Brain microvascular endothelial cell (primary cell): ENCODE measurements at regions not wholly inside any gene's neighbourhood (a gene's known extent, or its start where the extent isn't known, plus 50 kb on each side); places are given as distances from the start of the nearest gene placed in this dataset.

Experiments
- DNase-seq: peaks from one replicate; pipeline ENCODE4 v3.0.0-alpha.2; 2020
- H3K27ac ChIP-seq: fragments of 250-450 bp; sonication (Bioruptor Pico); 2 replicates; pipeline ENCODE4 v1.5.1; 2020; ENCODE audit warnings: mild to moderate bottlenecking, moderate library complexity
- H3K27me3 ChIP-seq: fragments of 250-450 bp; sonication (Bioruptor Pico); replicated peaks from 2 replicates; pipeline ENCODE4 v1.5.1; 2020; ENCODE audit warnings: mild to moderate bottlenecking
- H3K36me3 ChIP-seq: fragments of 250-450 bp; sonication (Bioruptor Pico); replicated peaks from 2 replicates; pipeline ENCODE4 v1.5.1; 2020; ENCODE audit warnings: mild to moderate bottlenecking
- H3K4me3 ChIP-seq: 2 replicates; pipeline ENCODE4 v1.5.1; 2011; ENCODE audit warnings: low read depth, mild to moderate bottlenecking, control low read depth, low read length, moderate library complexity
- CTCF ChIP-seq: IDR thresholded peaks from 2 replicates; pipeline ENCODE4 v1.5.1; 2011; ENCODE audit warnings: low read depth, mild to moderate bottlenecking, moderate library complexity, low read length, control low read depth, inconsistent platforms; ENCODE audit errors: missing control alignments
- in situ Hi-C: cut with HindIII; loops from 2 replicates; pipeline ENCODE4 v1.10.0; 2017; ENCODE audit warnings: low sequenced_read_pairs, low pct_ligation_motif_present

- in situ Hi-C loops: no loop called here
- DNase-seq: no peak
- H3K27ac ChIP-seq: no peak overlapping the region
- H3K36me3 ChIP-seq: no peaks in the 10 kb centered on the region
- H3K27me3 ChIP-seq: no peaks in the 10 kb centered on the region
- no peak for TF ChIP-seq CTCF
- no peak overlapping the region for H3K4me3 ChIP-seq
Measured at GRCh38 chr12:42698213-42698612, 108.7 kb upstream of the PRICKLE1 start.

- TF ChIP-seq CTCF: no peak
- Histone ChIP-seq H3K27ac (no peak overlapping the region), H3K27me3 (no peaks in the 10 kb centered on the region), H3K4me3 (no peak overlapping the region), H3K36me3 (no peaks in the 10 kb centered on the region)
- peak; percentile 6 for DNase-seq
- in situ Hi-C loops: no loop called here
Measured at GRCh38 chr12:42696406-42697149, 107.0 kb upstream of the PRICKLE1 start.

DNA sequence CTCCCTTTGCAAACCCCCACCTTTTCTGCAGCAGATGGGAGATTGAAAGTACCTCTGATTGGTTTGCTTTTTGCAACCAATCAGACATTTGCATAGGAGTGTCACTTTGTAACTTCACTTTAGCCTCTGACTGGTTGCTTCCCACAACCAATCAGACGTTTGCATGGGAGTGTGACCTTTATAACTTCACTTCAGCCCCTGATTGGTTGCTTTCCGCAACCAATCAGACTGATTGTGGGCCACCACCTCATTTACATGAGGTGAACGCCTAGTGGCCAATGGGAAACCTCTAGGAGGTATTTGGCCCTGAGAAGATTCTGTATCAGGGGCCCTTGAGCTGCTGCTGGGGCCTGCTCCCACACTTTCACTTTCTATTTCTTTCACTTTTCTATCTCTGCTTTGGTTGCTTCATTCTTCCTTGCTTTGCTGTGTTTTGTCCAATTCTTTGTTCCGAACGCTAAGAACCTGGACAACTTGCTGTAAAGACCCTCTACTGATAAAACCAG is 106.0 kb upstream of the PRICKLE1 start:
- Histone ChIP-seq H3K27me3 (no peaks in the 10 kb centered on the region), H3K36me3 (no peaks in the 10 kb centered on the region), H3K27ac (no peak overlapping the region), H3K4me3 (no peak overlapping the region)
- DNase-seq: no peak
- no peak for TF ChIP-seq CTCF
- in situ Hi-C loops: no loop called here

- no peaks in the 10 kb centered on the region for H3K36me3 ChIP-seq
- H3K4me3 ChIP-seq: no peak overlapping the region
- in situ Hi-C loops: no loop called here
- DNase-seq: no peak
- no peak for TF ChIP-seq CTCF
- no peak overlapping the region for H3K27ac ChIP-seq
- H3K27me3 ChIP-seq: no peaks in the 10 kb centered on the region
Measured at GRCh38 chr12:42692749-42693148, 103.2 kb upstream of the PRICKLE1 start.

GRCh38 chr12:42691991-42692557 is 102.5 kb upstream of the PRICKLE1 start:
- no peak for TF ChIP-seq CTCF

More at GRCh38 chr12:42691991-42692557, 102.5 kb upstream of the PRICKLE1 start:
- H3K27me3 ChIP-seq: no peaks in the 10 kb centered on the region
- H3K4me3 ChIP-seq: no peak overlapping the region
- H3K36me3 ChIP-seq: no peaks in the 10 kb centered on the region
- no peak for DNase-seq
- in situ Hi-C loops: no loop called here
- H3K27ac ChIP-seq: no peak overlapping the region
